NCI-H69 (cell line): ENCODE measurements at regions not wholly inside any gene's neighbourhood (a gene's known extent, or its start where the extent isn't known, plus 50 kb on each side); places are given as distances from the start of the nearest gene placed in this dataset.

ENCODE experiments used
- DNase-seq: peaks from one replicate; lab custom pipeline; 2025; lab: John Stamatoyannopoulos, UW

GRCh38 chr9:87818308-87818707 lies 64.4 kb upstream of the SPATA31E1 start:
- DNase-seq: peak; percentile 9

DNA sequence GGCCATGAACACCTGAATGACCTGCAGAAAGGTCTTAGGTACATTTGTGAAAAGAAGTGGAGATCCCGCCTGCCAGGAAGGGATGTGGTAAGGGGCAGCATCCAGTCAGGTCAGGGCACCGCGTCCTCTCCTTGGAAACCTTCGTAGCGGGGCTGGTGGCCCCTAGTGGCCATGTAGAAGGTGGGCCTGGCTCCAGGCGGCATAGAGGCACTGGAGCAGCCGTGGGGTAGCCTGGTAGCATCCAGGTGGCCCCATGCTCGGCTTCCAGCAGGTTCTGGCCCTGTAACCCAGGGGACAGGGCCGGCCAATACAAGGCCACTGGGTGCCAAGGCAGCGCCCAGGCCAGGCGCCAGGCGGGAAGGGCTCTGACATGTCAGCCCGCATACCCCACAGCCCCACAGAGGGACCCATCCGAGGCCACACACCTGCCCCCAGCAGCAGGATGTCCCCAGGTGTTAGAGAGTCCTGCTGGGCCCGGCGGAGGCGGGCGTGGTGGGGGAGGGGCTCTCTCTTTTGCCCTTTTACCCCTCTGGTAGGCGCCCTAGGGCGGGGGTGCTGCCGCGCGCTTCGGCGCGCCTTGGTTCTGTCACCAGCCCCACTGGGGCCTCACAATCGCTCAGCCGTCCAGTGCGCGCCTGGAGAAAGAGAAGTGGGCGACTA lies 58.3 kb upstream of the SPATA31E1 start:
- DNase-seq: no peak

DNA sequence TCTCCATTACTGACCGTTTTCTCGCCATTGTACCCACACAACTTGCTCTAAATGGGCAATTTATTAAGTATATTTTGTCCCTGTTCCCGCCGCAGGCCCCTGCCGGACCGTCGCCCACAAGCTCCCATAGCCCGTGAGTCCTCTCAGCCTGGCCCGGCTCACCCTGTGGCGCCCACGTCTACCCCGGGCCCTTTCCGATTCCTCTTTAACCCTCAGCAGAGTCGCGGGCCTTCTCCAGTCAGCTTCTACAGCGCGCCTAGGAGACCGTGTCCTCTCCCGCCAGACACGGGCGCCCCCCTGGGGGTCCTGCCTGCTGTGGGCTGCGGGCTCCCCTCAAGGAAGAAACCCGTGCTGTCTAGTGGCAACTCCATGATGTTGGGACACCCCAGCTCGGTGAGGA lies 57.8 kb upstream of the SPATA31E1 start:
- DNase-seq: no peak

DNA sequence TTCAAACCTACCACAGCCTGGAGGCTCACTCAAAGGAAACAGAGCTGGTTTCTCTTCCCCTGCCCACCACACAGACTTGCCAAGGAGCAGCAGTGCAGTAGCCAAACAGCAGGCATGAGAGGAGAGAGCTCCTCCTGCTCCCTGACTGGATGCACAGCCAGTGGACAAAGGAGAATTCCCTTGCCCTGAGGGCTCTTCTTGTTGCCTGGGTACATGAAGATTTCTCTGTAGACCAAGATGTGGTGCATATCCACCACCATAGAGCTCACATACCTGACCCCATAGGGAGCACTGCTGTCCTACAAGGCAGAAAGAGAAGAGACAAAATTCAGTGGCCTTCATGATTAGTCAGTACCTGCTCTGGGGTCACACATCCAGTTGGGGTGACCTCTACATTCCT lies 56.3 kb upstream of the SPATA31E1 start:
- DNase-seq: no peak

- DNase-seq: no peak
These were observed 55.3 kb upstream of the SPATA31E1 start for GRCh38 chr9:87827341-87827740.

DNA sequence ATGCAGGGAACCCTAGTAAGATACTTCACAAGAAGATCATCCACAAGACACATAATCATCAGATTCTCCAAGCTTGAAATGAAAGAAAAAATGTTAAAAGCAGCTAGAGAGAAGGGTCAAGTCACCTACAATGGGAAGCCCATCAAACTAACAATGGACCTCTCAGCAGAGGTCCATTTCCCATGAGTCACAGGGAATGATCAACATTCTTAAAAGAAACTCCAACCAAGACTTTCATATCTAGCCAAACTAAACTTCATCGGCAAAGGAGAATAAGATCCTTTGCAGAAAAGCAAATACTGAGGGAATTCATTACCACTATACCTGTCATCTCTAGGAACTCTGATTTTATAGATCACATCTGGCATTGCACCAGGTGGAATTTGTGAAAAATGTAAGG lies 52.9 kb upstream of the SPATA31E1 start:
- DNase-seq: no peak

DNA sequence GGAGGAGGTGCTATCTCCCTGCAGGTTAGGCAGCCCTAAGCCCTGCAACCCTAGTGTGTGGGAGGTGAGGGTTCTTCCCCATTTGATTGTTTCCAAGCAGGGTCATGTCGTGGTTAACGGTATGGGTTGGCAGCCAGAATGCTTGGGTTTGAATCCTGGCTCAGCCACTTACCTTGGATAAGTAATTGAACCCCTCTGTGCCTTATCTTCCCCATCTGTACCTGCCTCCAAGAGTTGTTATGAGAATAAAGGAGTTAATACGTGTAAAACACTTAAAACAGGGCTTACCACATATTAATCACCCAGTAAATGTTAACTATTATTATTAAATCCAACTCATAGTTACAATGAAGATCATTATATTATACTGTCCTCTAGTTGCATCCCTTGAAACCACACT lies 52.2 kb upstream of the SPATA31E1 start:
- no peak for DNase-seq

DNA sequence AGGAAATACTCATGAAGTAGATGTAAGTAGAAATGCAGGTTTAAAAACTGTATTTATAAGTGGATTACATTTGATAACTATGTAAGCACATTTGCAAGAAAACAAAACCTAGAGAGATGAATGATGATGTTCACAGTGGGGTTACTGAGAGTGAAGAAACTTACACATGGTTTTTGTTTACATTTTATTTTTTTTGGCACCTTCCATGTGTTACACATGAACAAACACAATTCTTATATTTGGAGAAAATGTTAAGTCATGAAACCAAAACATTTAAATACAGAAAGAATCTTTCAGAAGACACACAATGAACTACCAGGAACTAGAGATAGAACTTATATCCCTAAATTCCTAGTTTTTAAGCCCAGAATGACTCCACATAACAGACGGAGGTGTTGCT lies 51.5 kb upstream of the SPATA31E1 start:
- no peak for DNase-seq
